ENCODE measurements at regions not wholly inside any gene's neighbourhood (a gene's known extent, or its start where the extent isn't known, plus 50 kb on each side); places are given as distances from the start of the nearest gene placed in this dataset.

DNA sequence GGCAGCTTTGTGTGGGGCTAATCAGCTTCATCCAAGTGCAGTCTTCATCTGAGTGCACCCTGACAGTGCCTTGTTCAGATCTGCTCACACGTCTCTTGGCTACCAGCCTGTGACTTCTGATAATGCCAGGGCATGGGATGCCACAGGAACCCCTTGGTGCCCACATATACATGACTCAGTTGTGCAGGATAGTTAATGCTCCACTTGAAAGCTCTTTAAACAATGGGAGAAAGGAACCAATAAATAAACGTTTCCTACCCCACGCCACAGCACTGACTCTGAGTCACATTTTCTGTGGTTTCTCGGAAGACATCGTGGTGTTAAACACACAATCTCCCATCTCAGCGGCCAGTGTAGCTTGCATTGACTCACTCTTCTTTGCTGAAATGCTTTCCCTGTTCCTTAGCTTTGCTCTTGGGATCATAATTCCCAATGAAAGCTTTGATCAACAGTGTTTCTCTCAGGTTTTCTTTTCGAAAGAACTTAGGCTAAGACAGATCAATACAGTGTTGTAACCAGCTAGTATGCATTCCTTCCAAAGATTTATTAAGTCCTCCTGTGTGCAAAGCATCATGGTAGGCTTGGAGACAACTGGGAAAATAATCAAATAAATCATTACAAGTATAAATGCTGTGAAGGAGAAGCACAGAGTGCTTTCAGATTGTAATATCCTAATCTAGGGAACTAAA, 142.0 kb downstream of the COPS8 start:
- intact Hi-C loops (cut with DNase I), result no loop called here
- Histone ChIP-seq H3K4me1 (ENCODE audit: insufficient read depth) (peaks cover 12% of the 10 kb centered on the region), H3K36me3 (no peaks in the 10 kb centered on the region), H3K4me3 (no peak overlapping the region), H3K27ac (no peak overlapping the region), H3K27me3 (no peaks in the 10 kb centered on the region), H3K9me3 (no peaks in the 10 kb centered on the region)
- DNase-seq, result no peak
- TF ChIP-seq POLR2A (IDR thresholded peaks at IDR 0.05) (no peak), EP300 (IDR thresholded peaks at IDR 0.05) (no peak)
- TF ChIP-seq, protein P1, sequence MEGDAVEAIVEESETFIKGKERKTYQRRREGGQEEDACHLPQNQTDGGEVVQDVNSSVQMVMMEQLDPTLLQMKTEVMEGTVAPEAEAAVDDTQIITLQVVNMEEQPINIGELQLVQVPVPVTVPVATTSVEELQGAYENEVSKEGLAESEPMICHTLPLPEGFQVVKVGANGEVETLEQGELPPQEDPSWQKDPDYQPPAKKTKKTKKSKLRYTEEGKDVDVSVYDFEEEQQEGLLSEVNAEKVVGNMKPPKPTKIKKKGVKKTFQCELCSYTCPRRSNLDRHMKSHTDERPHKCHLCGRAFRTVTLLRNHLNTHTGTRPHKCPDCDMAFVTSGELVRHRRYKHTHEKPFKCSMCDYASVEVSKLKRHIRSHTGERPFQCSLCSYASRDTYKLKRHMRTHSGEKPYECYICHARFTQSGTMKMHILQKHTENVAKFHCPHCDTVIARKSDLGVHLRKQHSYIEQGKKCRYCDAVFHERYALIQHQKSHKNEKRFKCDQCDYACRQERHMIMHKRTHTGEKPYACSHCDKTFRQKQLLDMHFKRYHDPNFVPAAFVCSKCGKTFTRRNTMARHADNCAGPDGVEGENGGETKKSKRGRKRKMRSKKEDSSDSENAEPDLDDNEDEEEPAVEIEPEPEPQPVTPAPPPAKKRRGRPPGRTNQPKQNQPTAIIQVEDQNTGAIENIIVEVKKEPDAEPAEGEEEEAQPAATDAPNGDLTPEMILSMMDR (IDR thresholded peaks at IDR 0.05), result no peak
- WGBS, 3 donors, result 72 to 78% (median 76%) methylated on average over 7 of the region's 7 CpGs

- WGBS, 3 donors, result 91 to 97% (median 96%) methylated on average over 4 of the region's 4 CpGs
- Histone ChIP-seq H3K4me1 (ENCODE audit: insufficient read depth) (peaks cover 9% of the 10 kb centered on the region), H3K36me3 (no peaks in the 10 kb centered on the region), H3K4me3 (no peak overlapping the region), H3K27me3 (no peaks in the 10 kb centered on the region), H3K9me3 (no peaks in the 10 kb centered on the region), H3K27ac (no peak overlapping the region)
- no peak for DNase-seq
- TF ChIP-seq, protein P1 (IDR thresholded peaks at IDR 0.05), result no peak
- TF ChIP-seq POLR2A (IDR thresholded peaks at IDR 0.05) (no peak), EP300 (IDR thresholded peaks at IDR 0.05) (no peak)
- intact Hi-C loops (cut with DNase I), result no loop called here
Measured at GRCh38 chr2:237228281-237228625, 142.6 kb downstream of the COPS8 start.

- H3K9me3 ChIP-seq, result no peaks in the 10 kb centered on the region
- intact Hi-C loops (cut with DNase I), result no loop called here
- no peaks in the 10 kb centered on the region for H3K36me3 ChIP-seq
- TF ChIP-seq EP300 (IDR thresholded peaks at IDR 0.05), result no peak
- no peak for TF ChIP-seq POLR2A (IDR thresholded peaks at IDR 0.05)
- 91 to 98% (median 93%) methylated on average over 2 of the region's 2 CpGs for WGBS, 3 donors
- no peak overlapping the region for H3K4me3 ChIP-seq
- no peaks in the 10 kb centered on the region for H3K27me3 ChIP-seq
- H3K4me1 ChIP-seq (ENCODE audit: insufficient read depth), result peaks cover 16% of the 10 kb centered on the region
- DNase-seq, result no peak
- H3K27ac ChIP-seq, result no peak overlapping the region
Measured at GRCh38 chr2:237229905-237230304, 144.2 kb downstream of the COPS8 start.

- H3K9me3 ChIP-seq, result no peaks in the 10 kb centered on the region
- intact Hi-C loops (cut with DNase I), result no loop called here
- no peak overlapping the region for H3K27ac ChIP-seq
- H3K4me3 ChIP-seq, result no peak overlapping the region
- TF ChIP-seq POLR2A (IDR thresholded peaks at IDR 0.05) (no peak), EP300 (IDR thresholded peaks at IDR 0.05) (no peak)
- TF ChIP-seq, protein P1 (IDR thresholded peaks at IDR 0.05), result no peak
- H3K4me1 ChIP-seq (ENCODE audit: insufficient read depth), result peaks cover 20% of the 10 kb centered on the region
- DNase-seq, result no peak
- H3K27me3 ChIP-seq, result no peaks in the 10 kb centered on the region
- no peaks in the 10 kb centered on the region for H3K36me3 ChIP-seq
- WGBS, 3 donors, result 92 to 98% (median 95%) methylated on average over 3 of the region's 3 CpGs
Measured at GRCh38 chr2:237230355-237230754, 144.7 kb downstream of the COPS8 start.

DNA sequence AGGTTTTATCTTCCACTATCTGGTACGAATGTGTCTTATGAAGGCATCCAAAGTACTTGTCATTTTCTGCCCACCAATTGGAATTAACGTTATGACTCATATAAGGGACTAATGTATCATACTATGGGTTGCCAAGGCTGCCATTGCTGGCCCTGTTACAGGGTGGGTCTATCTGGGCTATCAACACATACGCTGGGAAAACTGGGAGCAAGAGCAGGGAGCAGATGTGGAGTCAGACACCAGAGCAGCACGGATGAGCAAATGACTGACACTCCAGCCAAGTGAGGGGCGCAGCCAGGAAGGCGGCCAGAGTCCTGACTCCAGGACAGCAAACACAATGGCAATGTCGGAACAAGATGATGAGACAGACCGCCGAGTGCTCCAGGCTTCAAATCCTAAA, 145.9 kb downstream of the COPS8 start:
- Histone ChIP-seq H3K27ac (no peak overlapping the region), H3K9me3 (no peaks in the 10 kb centered on the region), H3K36me3 (no peaks in the 10 kb centered on the region), H3K4me3 (no peak overlapping the region), H3K27me3 (no peaks in the 10 kb centered on the region), H3K4me1 (ENCODE audit: insufficient read depth) (peaks cover 20% of the 10 kb centered on the region)
- 92 to 95% (median 95%) methylated on average over 9 of the region's 9 CpGs for WGBS, 3 donors
- TF ChIP-seq POLR2A (IDR thresholded peaks at IDR 0.05) (no peak), EP300 (IDR thresholded peaks at IDR 0.05) (no peak)
- TF ChIP-seq, protein P1 (IDR thresholded peaks at IDR 0.05), result no peak
- no peak for DNase-seq
- intact Hi-C loops (cut with DNase I), result no loop called here

Measured in ovary (tissue), 7 donors.